NOMO-1 (cell line): ENCODE measurements at regions not wholly inside any gene's neighbourhood (a gene's known extent, or its start where the extent isn't known, plus 50 kb on each side); places are given as distances from the start of the nearest gene placed in this dataset.

ENCODE experiments used
- DNase-seq, 2 experiments: peaks; one replicate each; lab custom pipeline; 2025; ENCODE audit not compliant: unreplicated experiment in 2 of 2; lab: John Stamatoyannopoulos, UW

- no peak for DNase-seq
Observed at GRCh38 chr7:54810401-54810800, 51.4 kb upstream of the SEC61G start.

- no peak for DNase-seq
Observed at GRCh38 chr7:54811041-54811845, 52.2 kb upstream of the SEC61G start.

GRCh38 chr7:54811846-54812254, 52.8 kb upstream of the SEC61G start:
- DNase-seq, result no peak

DNA sequence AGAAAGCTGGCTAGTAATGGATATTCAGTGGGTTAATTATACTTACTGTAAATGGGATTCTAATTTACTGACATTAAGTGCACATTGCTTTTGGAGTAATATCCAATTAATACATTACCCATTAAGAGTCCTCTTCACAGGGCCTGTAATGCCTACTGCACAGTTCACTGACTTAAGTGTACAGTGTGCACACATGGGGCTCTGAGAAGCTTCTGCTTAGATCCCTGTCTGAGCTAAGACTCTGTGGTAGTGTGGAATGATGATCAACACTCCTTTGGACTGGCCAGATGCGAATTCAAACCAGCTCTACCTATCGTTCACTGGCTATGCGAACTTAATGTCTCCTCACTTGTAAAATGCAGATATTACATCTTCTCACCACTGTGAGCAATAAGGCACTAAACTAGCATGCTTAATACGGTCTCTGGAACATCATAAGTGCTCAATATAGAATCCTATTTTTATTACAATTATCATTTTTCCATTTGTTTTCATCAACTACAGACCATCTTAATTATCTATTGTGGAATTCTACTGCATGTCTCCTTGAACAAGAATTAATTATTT, 53.8 kb upstream of the SEC61G start:
- no peak for DNase-seq

GRCh38 chr7:54813398-54813797, 54.4 kb upstream of the SEC61G start:
- DNase-seq, result no peak

GRCh38 chr7:54814401-54814800, 55.4 kb upstream of the SEC61G start:
- no peak for DNase-seq

GRCh38 chr7:54817152-54817551, 58.1 kb upstream of the SEC61G start:
- DNase-seq, result no peak

- DNase-seq, result peak; percentile 63 to 82
Observed at GRCh38 chr7:54823776-54824175, 64.8 kb upstream of the SEC61G start.

GRCh38 chr7:54824655-54825054, 65.6 kb upstream of the SEC61G start:
- no peak for DNase-seq

DNA sequence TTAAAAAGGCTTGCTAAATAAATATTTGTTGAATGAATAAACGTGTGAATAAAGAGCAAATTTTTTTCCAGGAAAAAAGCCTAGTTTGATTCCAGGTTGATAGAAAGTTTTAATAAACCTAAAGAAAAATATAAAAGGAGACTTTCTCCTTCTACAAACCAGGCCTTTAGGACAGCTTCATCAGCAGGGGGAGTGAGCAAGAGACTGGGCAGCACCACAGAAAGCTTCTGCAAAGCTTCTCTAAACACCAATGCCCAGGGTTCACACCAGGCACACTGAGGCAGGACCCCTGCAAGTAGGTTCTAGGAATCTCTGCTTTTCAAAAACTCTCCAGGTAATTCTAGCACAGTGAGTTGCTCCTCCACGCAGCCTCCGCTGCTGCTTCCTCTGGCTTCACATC, 66.4 kb upstream of the SEC61G start:
- no peak for DNase-seq

- peak; percentile 37 to 61 for DNase-seq
Observed at GRCh38 chr7:54827734-54828133, 68.7 kb upstream of the SEC61G start.

DNA sequence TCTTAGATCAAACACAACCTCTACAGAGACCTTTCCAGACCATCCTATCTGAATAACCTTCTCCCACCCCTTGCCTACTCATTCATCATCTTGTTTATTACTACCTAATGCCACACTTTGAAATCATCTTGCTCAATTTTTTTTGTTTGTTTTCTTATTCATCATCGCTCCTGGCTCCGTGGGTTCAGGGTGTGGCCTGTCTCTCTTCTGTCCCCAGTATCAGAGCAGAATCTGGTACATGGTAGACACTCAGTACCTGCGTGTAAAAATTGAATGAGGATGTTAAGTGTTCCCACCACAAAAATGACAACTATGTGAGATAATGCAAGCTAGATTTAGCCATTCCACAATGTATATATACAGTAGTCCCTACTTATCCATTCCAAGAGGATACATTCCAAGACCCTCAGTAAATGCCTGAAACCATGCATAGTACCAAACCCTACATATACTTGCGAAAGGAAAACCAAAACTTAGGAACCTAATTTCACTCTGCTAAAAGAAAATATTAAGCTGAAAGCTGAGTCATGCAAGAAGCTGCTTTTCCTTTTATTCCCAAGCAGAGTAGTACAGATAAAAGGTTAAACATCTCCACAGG, 72.1 kb upstream of the SEC61G start:
- DNase-seq, result no peak

DNA sequence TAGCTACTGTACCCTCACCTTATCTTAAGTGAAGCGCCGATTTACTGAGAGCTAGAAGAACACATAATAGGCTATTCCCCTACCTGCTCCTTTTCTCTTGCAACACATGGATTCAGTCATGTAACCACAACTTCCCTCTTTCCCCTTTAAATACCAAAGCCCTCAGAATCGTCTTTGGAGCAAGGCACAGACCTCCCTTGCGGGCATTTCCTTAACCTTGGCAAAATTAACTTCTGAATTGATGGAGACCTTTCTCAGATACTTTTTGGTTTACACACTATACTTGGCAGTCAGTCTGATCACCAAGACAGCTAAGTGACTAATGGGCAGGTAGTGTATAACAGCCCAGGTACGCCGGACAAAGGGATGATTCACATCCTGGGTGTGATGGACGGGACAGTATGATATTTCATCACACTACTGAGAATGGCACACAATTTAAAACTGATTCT, 72.7 kb upstream of the SEC61G start:
- DNase-seq, result peak in 1 of 2 experiments; percentile 27

- no peak for DNase-seq
Observed at GRCh38 chr7:54833001-54833467, 74.0 kb upstream of the SEC61G start.

- no peak for DNase-seq
Observed at GRCh38 chr7:54837168-54837567, 78.2 kb upstream of the SEC61G start.

DNA sequence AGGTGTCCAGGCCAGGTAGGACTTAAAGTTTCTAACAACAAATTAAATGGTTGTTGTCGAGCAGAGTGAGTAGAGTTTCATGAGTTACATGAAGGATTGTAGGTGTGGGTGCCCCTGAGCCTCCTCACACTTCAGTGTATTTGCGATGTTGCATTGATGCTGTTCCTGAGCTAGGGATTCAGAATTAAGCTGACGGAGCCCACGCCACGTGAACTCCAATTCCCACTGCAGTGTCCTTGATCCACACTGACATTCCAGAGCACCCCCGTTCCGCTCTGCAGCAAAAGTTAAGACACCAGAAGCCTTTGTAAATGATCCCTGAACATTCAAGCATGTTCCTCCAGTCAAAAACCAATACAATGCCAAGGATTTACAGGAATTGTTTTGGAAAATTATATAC, 78.8 kb upstream of the SEC61G start:
- DNase-seq, result no peak

DNA sequence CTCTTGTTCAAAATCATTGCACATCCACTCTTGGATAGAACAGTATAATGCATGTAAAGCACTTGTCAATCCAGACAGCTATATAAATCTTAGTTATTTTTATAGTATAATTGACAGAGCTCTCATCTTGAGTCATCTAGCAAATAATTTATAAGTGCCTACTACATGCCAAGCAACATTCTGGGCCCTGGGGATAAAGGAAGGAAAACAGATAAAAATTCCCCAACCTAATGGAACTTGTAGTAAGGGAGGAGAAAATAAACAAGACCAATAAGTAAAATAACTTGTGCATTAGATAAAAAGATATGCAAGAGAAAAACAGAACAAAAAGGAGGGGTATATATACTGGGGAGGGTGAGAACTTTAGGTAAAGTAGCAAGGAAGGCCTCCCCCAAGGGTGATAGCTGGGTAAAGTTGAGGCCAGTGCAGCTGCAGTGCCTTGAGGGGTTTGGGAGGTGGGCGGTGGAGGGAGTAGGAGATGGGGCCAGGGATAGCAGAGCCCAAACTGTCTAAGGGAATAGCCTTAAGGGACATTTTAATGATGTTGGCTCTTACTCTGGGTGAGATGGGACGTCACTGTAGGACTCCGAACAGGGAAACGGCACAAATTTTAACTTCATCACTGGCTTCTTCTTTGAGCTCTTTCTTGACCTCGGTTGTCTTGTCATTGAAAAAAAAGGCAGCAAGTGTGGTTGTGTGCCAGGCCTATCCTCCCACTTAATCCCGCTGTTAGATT, 79.3 kb upstream of the SEC61G start:
- DNase-seq, result no peak

DNA sequence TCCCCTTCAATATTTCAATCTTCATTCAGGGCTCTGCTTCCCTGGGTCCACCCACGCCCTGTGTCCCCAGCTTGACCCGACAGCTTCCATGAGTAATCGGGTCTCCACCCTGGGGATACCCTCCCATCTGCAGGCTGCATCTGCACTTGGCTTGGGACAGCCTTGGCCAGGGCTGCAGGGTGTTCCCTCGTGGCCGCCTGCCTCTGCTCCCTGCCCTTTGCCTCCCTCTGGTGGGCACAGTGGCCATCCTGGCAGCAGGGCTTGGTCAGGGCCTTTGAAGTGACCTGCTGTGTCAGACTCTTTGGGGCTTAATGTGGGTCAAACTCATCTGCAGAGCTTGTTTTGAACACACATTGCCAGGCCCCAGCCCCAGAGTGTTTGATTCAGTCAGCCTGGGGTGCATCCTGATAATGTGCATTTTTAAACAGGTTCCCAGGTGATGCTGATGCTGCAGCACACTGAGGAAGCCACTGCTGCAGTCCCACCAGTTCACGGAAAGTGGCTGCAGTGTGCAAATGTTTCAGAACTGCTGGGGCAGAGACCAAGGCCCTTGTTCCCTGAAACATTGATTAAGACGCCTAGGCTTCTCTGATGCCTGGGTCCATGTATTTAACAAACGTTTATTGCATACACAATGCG, 80.7 kb upstream of the SEC61G start:
- no peak for DNase-seq

GRCh38 chr7:54841772-54842697, 83.0 kb upstream of the SEC61G start:
- peak in 1 of 2 experiments; percentile 2 for DNase-seq
